ENCODE measurements at regions not wholly inside any gene's neighbourhood (a gene's known extent, or its start where the extent isn't known, plus 50 kb on each side); places are given as distances from the start of the nearest gene placed in this dataset.

DNA sequence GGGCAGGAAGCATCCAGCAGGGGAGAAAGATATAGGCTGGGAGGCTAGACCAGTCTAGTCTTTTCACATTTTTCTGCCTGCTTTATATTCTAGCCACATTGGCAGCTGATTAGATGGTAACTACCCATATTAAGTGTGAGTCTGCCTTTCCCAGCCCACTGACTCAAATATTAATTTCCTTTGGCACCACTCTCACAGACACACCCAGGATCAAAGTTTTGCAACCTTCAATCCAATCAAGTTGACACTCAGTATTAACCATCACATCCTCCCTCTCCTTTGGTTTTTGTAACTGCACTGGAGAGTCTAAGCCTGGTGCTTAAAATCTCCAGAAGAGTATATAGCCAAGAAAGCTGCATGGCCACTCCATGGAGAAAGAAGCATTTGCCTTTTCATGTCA is 560.4 kb downstream of the GRXCR1 start:
- no peak overlapping the region for H3K4me3 ChIP-seq (replicated peaks in 1 of 4; ENCODE audit: control extremely low read depth in 1 of 4, insufficient read depth in 1 of 4, low read depth in 3 of 4, low read length in 4 of 4)
- no peak overlapping the region for H3K27ac ChIP-seq (ENCODE audit: insufficient read depth, low read length)
- H3K36me3 ChIP-seq (ENCODE audit: control insufficient read depth, insufficient read depth, low read length) = no peaks in the 10 kb centered on the region
- H4K20me1 ChIP-seq (ENCODE audit: control insufficient read depth, extremely low read depth, insufficient read depth, low read length) = no peaks in the 10 kb centered on the region
- no peak overlapping the region for H2AFZ ChIP-seq (ENCODE audit: low read length)
- H3K79me2 ChIP-seq (ENCODE audit: control insufficient read depth, insufficient read depth, low read length) = no peaks in the 10 kb centered on the region
- H3K4me2 ChIP-seq (ENCODE audit: extremely low read depth, insufficient read depth, low read length) = no peak overlapping the region
- no peaks in the 10 kb centered on the region for H3K4me1 ChIP-seq (ENCODE audit: control insufficient read depth, extremely low read depth, insufficient read depth, low read length)
- no peaks in the 10 kb centered on the region for H3K9me3 ChIP-seq (ENCODE audit: control insufficient read depth, insufficient read depth, low read depth, low read length)
- no peak for TF ChIP-seq EZH2 (IDR thresholded peaks at IDR 0.05; ENCODE audit: low read length, missing control alignments)
- TF ChIP-seq CTCF (conservative IDR thresholded peaks at IDR 0.05 in 1 of 2, IDR thresholded peaks at IDR 0.05 in 1 of 2; ENCODE audit: low read depth in 1 of 2, low read length in 2 of 2) = no peak
- no peak for DNase-seq (ENCODE audit: low read depth in 2 of 2)
- no peak overlapping the region for H3K9ac ChIP-seq (ENCODE audit: insufficient read depth, low read length)
- no peaks in the 10 kb centered on the region for H3K27me3 ChIP-seq (ENCODE audit: control insufficient read depth, insufficient read depth, low read length)

DNA sequence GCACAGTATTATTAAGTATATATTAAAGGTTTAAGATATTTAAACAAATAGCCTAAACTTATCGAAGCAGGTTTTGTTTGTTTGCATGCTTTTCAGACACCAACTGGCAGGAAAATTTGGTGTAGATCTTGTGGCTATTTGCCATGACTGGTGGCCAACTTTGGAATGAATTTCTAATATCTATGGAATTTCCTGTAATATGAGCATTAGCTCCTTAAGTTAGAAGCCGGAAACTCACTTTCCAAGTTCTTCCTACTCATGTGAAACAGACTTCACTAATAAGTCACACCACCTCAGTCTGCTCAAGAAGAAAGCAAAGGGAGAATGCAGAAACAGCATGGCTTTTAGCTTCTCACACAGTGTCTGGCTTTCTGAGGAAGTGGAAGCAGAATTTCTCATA is 563.9 kb downstream of the GRXCR1 start:
- H3K79me2 ChIP-seq (ENCODE audit: control insufficient read depth, insufficient read depth, low read length) = no peaks in the 10 kb centered on the region
- H4K20me1 ChIP-seq (ENCODE audit: control insufficient read depth, extremely low read depth, insufficient read depth, low read length) = no peaks in the 10 kb centered on the region
- H3K9ac ChIP-seq (ENCODE audit: insufficient read depth, low read length) = no peak overlapping the region
- H3K36me3 ChIP-seq (ENCODE audit: control insufficient read depth, insufficient read depth, low read length) = no peaks in the 10 kb centered on the region
- no peak overlapping the region for H3K4me3 ChIP-seq (replicated peaks in 1 of 4; ENCODE audit: control extremely low read depth in 1 of 4, insufficient read depth in 1 of 4, low read depth in 3 of 4, low read length in 4 of 4)
- peak overlapping the region; percentile 54 for H2AFZ ChIP-seq (ENCODE audit: low read length)
- no peaks in the 10 kb centered on the region for H3K9me3 ChIP-seq (ENCODE audit: control insufficient read depth, insufficient read depth, low read depth, low read length)
- H3K4me1 ChIP-seq (ENCODE audit: control insufficient read depth, extremely low read depth, insufficient read depth, low read length) = no peaks in the 10 kb centered on the region
- no peaks in the 10 kb centered on the region for H3K27me3 ChIP-seq (ENCODE audit: control insufficient read depth, insufficient read depth, low read length)
- peak overlapping the region; percentile 19 for H3K4me2 ChIP-seq (ENCODE audit: extremely low read depth, insufficient read depth, low read length)
- no peak overlapping the region for H3K27ac ChIP-seq (ENCODE audit: insufficient read depth, low read length)
- TF ChIP-seq EZH2 (IDR thresholded peaks at IDR 0.05; ENCODE audit: low read length, missing control alignments) (no peak), CTCF (conservative IDR thresholded peaks at IDR 0.05 in 1 of 2, IDR thresholded peaks at IDR 0.05 in 1 of 2; ENCODE audit: low read depth in 1 of 2, low read length in 2 of 2) (no peak)
- peak; percentile 66 to 91 for DNase-seq (ENCODE audit: low read depth in 2 of 2)

DNA sequence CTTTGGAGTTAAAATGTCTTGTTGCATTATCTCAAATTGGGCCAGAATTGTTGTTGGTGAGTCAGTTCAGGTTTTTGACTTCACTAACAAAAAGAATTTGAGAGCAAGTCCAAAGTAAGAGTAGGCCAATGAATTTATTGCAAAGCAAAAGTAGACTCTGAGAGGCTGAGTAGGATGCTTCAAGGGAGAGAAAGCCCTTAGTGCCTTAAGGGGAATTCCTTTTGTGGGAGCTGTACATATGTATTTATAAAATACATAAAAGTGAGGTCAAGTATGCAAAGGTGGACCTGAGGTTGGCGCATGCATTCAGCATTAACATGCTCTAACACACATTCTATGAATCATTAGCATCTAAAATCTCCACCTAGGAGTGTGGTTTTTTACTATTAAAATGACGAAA is 565.4 kb downstream of the GRXCR1 start:
- H4K20me1 ChIP-seq (ENCODE audit: control insufficient read depth, extremely low read depth, insufficient read depth, low read length) = no peaks in the 10 kb centered on the region
- TF ChIP-seq CTCF (conservative IDR thresholded peaks at IDR 0.05 in 1 of 2, IDR thresholded peaks at IDR 0.05 in 1 of 2; ENCODE audit: low read depth in 1 of 2, low read length in 2 of 2) (no peak), EZH2 (IDR thresholded peaks at IDR 0.05; ENCODE audit: low read length, missing control alignments) (no peak)
- H2AFZ ChIP-seq (ENCODE audit: low read length) = no peak overlapping the region

More for the DNA sequence above, 565.4 kb downstream of the GRXCR1 start:
- H3K27ac ChIP-seq (ENCODE audit: insufficient read depth, low read length) = no peak overlapping the region
- H3K4me3 ChIP-seq (replicated peaks in 1 of 4; ENCODE audit: control extremely low read depth in 1 of 4, insufficient read depth in 1 of 4, low read depth in 3 of 4, low read length in 4 of 4) = no peak overlapping the region
- H3K79me2 ChIP-seq (ENCODE audit: control insufficient read depth, insufficient read depth, low read length) = no peaks in the 10 kb centered on the region
- H3K36me3 ChIP-seq (ENCODE audit: control insufficient read depth, insufficient read depth, low read length) = no peaks in the 10 kb centered on the region
- H3K4me2 ChIP-seq (ENCODE audit: extremely low read depth, insufficient read depth, low read length) = no peak overlapping the region
- no peak overlapping the region for H3K9ac ChIP-seq (ENCODE audit: insufficient read depth, low read length)
- no peaks in the 10 kb centered on the region for H3K9me3 ChIP-seq (ENCODE audit: control insufficient read depth, insufficient read depth, low read depth, low read length)
- H3K4me1 ChIP-seq (ENCODE audit: control insufficient read depth, extremely low read depth, insufficient read depth, low read length) = no peaks in the 10 kb centered on the region
- H3K27me3 ChIP-seq (ENCODE audit: control insufficient read depth, insufficient read depth, low read length) = no peaks in the 10 kb centered on the region
- DNase-seq (ENCODE audit: low read depth in 2 of 2) = peak in 1 of 2 donors; percentile 76
